Activated CD4-positive, alpha-beta T cell treated with anti-CD3 and anti-CD28 coated beads, Interleukin-10, Interleukin-2, amounts not matched to agents 100 ng/mL and 50 ng/mL, durations not matched to agents 16 hours and 8 hours (primary cell): ENCODE measurements at regions not wholly inside any gene's neighbourhood (a gene's known extent, or its start where the extent isn't known, plus 50 kb on each side); places are given as distances from the start of the nearest gene placed in this dataset.

ENCODE experiments used
- DNase-seq: peaks from one replicate; pipeline ENCODE4 v3.0.0-alpha.2; 2020

- DNase-seq: no peak
These were observed 312.1 kb upstream of the PCDH20 start for GRCh38 chr13:61727767-61728166.

- DNase-seq: no peak
These were observed 310.2 kb upstream of the PCDH20 start for GRCh38 chr13:61725806-61726205.

GRCh38 chr13:61722119-61722518, 306.5 kb upstream of the PCDH20 start:
- DNase-seq: no peak

GRCh38 chr13:61712621-61713020, 297.0 kb upstream of the PCDH20 start:
- DNase-seq: no peak

GRCh38 chr13:61709258-61709657, 293.6 kb upstream of the PCDH20 start:
- no peak for DNase-seq

GRCh38 chr13:61706899-61707298, 291.2 kb upstream of the PCDH20 start:
- DNase-seq: no peak

- no peak for DNase-seq
These were observed 285.0 kb upstream of the PCDH20 start for GRCh38 chr13:61700620-61701019.

- no peak for DNase-seq
These were observed 284.5 kb upstream of the PCDH20 start for GRCh38 chr13:61700181-61700580.

GRCh38 chr13:61696676-61697075, 281.0 kb upstream of the PCDH20 start:
- no peak for DNase-seq

GRCh38 chr13:61695147-61695546, 279.5 kb upstream of the PCDH20 start:
- DNase-seq: no peak

GRCh38 chr13:61692691-61693090, 277.0 kb upstream of the PCDH20 start:
- no peak for DNase-seq

- no peak for DNase-seq
These were observed 270.0 kb upstream of the PCDH20 start for GRCh38 chr13:61685682-61686012.

- no peak for DNase-seq
These were observed 269.5 kb upstream of the PCDH20 start for GRCh38 chr13:61684976-61685681.

- no peak for DNase-seq
These were observed 257.1 kb upstream of the PCDH20 start for GRCh38 chr13:61672756-61673155.

- DNase-seq: no peak
These were observed 254.9 kb upstream of the PCDH20 start for GRCh38 chr13:61670384-61671161.

- DNase-seq: no peak
These were observed 249.4 kb upstream of the PCDH20 start for GRCh38 chr13:61664801-61665705.

- DNase-seq: no peak
These were observed 238.8 kb upstream of the PCDH20 start for GRCh38 chr13:61654481-61654880.

- DNase-seq: no peak
These were observed 232.9 kb upstream of the PCDH20 start for GRCh38 chr13:61648547-61648946.

- no peak for DNase-seq
These were observed 196.5 kb upstream of the PCDH20 start for GRCh38 chr13:61612192-61612591.

GRCh38 chr13:61608138-61608537, 192.5 kb upstream of the PCDH20 start:
- no peak for DNase-seq

GRCh38 chr13:61600360-61601033, 184.8 kb upstream of the PCDH20 start:
- DNase-seq: no peak

GRCh38 chr13:61592489-61592888, 176.8 kb upstream of the PCDH20 start:
- no peak for DNase-seq

- DNase-seq: no peak
These were observed 160.3 kb upstream of the PCDH20 start for GRCh38 chr13:61575973-61576372.
